HG03066 (cell line): ENCODE measurements at regions not wholly inside any gene's neighbourhood (a gene's known extent, or its start where the extent isn't known, plus 50 kb on each side); places are given as distances from the start of the nearest gene placed in this dataset.
"Not testable (repeated sequence)": the region's sequence is repeated elsewhere in the genome, so short reads cannot be mapped to it uniquely, and the experiment has no call there.

ENCODE experiments used
- ATAC-seq: cut with Tn5 transposase; IDR thresholded peaks from one replicate; pipeline ENCODE4 v1.9.1; 2021; ENCODE audit warnings: low read depth; ENCODE audit not compliant: unreplicated experiment

DNA sequence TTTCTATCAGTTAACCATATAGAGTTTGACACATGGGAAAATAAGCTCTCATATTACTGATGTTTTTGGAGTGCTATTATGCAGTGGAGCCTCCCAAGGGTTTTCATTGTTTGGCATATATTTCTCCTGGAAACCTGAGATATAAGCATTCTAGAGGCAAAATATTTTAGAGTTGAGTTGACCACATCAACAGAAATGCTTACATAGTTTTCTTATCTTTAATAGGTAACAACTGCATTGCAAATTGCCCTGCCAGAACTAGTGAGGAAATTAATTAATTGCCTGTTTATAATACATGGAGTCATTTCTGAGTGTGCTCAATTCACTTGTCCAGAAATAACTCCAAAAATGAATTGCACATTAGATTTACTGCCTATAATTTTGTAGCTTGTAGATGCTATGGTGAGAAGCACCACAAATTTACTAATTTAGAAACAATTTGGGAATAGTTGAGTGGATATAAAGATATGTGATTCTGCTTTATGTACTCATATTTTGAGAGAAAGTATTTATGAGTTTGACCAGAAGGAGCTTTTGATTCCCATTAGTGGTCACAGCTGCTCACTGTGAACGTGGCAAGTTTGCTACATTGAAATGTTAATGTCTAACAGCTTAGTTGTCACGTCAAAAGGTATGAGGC lies 288.7 kb downstream of the CD109 start:
- no peak for ATAC-seq

DNA sequence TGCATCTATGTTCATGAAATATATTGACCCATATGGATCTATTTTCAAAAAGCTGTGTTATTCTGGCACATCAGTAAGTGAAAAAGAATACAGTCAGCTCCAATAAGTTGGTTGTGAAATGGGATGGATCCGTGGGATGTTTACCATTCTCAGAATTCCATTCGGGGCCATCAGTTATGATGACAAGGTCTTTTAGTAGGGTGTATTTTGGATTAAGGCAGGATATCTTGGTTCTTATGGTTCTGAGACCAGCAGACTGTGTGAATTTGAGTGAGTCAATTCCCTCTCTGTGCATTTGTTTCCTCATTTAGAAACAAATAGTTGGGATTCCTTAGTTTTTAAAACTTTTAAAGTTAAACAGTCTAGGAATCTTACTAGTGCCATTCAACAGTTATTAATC lies 287.4 kb downstream of the CD109 start:
- ATAC-seq: no peak

DNA sequence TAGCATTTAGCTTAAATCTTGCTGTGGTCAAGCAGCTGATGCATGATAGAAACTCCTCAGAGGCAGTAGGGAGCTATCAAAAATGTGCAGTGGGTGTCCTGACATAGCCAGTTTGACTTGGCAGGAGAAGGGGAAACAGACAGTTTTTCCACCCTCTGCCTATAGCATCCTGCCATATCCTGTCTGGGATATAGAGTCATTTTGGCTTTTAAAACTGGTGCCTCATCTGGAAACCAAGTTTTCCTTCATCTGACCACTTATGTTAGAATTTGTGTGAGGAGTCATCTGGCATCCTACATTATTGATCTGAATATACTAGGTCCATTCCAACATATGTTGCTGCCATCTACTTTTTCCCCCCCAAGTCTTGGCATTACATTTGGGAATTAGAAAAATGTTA lies 284.1 kb downstream of the CD109 start:
- ATAC-seq: no peak

DNA sequence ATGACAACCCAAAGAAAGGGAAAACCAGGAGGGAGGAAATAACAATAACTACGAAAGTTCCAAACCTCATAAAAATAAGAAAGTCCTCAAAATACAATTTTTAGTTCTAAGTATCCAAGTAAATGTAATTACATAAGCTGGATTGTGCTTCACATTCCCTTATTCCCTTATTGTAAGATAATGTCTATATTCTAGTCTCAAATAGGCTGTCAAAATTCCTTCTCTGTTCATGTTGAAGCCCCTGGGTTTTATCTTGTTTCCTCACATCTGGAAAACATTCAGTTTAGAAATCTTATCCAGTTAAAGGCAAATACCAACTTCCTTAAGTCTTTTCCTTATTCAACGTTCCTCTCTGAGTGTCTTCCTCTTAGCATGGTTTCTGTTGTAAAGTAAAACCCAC lies 282.3 kb downstream of the CD109 start:
- no peak for ATAC-seq

DNA sequence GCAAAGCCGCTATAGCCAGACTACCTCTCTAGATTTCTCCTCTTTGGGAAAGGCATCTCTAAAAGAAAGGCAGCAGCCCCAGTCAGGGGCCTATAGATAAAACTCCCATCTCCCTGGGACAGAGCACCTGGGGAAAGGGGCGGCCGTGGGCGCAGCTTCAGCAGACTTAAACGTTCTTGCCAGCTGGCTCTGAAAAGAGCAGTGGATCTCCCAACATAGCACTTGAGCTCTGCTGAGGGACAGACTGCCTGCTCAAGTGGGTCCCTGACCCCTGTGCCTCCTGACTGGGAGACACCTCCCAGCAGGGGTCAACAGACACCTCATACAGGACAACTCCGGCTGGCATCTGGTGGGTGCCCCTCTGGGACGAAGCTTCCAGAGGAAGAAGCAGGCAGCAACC lies 276.5 kb downstream of the CD109 start:
- not testable (repeated sequence) for ATAC-seq

DNA sequence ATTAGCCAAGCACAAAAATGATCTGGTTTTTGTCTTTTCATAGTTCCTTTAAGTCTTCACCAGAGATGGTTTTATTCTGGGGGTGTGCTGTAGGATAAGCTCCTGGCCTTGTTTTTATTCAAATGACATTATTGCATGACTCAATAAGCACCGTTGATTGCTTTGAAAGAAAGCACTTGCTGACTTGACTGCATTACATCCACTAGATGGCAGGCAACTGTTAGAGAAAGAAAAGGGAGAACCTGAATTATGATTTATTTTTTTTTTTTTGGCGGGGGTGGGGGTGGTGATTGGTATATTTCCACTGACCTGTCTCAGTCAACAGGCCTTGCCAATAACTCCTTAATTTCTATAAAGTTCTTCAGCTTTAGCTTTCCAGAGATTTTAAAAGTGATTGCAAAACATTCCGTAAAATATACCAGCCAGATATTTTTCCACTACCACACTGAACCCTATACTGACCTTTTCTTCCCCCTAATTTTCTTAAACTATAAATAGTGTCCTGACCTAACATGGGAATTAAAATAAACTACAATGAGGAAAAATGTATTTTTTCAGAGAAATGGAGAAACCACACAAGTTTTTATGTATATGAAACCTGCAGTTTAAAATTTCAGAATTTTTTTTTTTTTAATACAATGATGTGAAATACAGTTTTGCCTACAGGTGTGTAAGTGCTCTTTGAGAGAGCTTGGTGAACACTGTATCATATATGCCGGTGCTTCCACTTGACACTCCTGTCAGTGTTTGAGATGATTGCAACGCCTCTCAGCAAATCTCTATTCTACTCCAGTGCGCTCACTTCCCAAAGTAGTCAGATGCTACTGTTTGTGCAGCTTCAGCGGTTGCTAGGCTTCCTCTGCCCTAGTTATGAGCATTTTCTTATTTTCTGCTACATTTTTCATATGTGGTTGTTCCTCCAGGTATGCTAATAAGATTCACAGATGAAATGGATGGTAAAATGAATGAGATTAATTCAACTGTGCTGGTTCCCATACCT lies 274.3 kb downstream of the CD109 start:
- no peak for ATAC-seq

DNA sequence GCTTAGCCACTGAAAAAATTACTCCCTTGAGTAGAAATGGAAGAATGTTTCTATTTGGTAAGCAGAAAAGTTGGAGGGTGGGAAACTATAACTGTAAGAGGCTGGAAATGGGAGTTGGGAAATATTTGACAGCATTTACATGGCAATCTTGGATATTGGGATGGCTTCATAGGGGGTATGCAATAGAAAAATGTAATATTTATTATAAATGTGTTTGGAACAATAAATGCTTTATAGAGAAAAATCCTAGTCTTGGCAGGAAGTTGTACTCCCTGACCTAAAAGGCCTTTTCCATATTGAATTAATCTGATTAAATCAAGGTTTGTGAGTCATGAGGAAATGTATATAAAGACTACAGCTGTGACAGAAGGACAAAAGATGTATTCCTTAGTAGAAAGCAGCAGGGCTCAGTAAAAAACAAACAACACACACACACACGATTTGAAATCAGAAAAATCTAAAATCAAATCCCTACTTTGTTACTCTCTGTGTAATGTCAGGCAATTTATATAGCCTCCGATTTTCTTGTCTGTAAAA lies 272.3 kb downstream of the CD109 start:
- ATAC-seq: no peak

DNA sequence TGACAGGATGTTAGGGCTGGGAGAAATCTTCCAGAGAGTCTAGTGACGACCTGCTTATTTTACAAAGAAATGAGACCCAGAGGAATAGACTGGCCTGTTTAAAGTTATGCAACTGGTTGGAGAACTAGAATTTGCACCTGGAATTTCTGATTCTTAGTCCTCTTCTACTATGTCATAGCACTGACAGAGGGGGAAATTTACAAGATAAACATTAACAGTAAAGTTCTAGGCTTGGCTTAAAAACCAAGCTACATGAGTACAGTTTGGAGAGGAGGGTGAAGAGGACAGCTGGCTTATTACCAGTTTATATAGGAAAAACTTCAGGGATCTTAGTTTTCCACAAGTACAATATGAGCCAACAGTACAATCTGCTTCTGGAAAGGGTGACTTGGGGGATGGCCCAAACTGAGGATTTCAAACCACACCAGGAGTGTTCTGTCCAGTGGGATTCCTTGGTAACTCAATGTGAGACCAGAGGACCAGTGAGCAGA lies 269.6 kb downstream of the CD109 start:
- no peak for ATAC-seq

DNA sequence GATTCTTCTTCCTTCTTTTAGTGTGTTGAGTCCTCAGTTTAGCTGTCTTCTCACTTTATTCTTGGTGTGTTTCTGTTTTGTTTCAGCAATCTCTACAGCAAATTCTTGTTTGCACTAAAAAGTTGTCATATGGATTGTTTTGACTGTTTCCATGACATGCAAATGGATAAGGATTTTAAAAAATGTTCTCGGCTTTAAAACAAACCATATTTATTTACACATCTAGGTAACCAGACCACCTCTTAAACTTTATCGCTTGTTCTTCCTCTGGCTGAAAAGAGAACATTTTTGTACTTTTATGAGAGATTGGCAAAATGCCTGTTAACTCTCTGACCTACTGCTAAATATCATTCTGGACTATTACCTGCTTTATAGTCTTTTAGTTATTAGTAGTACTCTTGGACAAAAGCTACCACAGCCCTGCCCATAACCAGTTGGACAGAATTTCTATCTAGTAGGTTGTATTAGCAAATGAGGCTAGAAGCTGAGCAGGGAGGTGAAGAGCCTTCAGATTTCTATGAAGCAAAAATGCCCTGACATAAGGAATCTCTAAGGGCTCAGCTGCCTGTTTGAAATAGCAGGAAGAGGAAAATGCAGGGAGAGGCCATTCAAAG lies 268.3 kb downstream of the CD109 start:
- no peak for ATAC-seq

DNA sequence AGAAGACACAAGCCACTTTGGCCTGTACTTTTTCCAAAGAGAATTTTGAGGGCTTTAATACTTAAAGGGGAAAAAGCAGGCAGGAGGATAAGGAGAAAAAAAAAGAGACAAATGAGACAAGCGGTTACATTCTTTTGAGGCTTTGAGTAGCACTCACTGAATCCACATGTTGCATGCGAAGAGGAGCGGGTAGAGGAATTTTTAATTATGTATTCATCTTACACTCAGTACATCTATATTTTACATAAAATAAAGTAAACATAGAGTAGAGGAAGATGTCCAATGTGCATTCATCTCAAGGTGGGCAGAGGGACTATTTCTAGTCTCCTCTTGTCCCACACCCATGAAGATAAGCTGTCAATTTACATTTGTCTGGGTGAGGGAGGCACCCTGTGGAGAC lies 266.9 kb downstream of the CD109 start:
- ATAC-seq: no peak

DNA sequence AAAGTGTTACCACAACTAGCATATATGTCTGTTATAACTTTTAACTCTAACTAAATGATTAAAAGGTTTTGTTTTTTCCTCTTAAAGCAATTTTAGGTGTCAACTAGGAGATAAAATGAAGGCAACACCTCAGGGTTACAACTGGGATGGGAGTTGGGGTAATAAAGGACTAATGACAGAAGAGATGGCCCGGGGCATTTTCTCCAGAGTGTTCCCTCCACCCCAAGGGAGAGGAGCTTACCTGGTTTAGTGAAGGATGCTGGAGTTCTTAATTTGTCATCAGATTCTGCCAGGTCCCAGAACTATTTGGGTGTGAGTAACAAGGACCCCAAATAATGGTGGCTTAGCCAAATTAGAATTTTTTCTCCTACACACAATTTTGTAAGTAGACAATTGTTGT lies 260.3 kb downstream of the CD109 start:
- ATAC-seq: no peak

DNA sequence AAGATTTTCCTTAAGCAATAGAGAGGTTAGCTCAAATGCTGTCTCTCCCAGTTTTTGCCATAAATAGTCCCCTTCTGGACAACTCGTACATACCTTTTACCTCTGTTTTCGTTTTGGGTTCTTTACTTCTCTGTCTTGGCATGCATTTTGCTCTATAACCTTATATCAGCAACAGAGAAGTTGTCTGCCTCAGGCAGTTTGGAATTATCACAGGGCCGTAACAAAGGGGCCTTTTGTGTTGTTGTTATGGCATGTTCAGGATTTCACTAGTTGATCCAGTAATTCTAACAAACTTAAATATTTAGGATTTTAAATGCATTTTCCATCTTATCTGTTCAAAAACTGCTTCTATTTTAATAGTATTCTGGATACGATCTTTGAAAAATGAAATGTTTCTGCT lies 259.8 kb downstream of the CD109 start:
- ATAC-seq: no peak

DNA sequence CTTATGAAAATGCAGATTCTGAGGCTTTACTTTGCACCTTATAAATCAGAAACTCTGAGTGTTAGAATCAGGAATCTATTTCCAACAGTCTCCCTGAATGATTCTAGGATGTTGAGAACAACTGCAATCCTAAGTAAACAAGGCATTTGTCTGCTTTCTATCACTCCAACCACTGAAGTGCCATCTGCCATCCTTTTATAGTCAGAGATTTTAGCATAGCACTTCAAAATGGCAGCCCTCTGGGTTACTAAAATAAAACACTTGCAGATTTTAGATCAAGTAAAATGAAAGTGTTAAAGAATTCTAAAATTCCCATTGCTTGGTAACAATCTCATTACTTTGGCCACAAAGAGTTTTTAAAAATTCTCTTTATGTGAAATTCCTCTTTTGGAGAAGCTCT lies 258.9 kb downstream of the CD109 start:
- ATAC-seq: no peak

DNA sequence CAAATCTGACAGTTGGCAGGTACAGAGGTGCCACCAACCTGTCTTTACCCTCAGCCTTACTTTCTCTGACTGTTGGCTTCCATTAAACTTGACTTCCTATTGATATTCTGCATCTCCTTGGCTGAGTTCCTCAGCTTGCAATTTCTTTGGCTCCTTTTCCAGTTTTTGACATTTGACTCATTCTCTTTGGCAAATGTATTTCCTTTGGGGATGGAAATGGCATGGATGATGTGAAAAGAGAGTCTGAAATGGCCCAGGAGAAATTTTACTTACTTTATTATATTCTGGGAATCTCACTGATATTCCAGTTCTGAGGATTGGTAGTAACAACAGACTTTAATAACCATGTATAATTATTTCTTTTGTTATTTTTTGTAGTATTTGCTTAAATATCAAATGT lies 255.2 kb downstream of the CD109 start:
- ATAC-seq: no peak

DNA sequence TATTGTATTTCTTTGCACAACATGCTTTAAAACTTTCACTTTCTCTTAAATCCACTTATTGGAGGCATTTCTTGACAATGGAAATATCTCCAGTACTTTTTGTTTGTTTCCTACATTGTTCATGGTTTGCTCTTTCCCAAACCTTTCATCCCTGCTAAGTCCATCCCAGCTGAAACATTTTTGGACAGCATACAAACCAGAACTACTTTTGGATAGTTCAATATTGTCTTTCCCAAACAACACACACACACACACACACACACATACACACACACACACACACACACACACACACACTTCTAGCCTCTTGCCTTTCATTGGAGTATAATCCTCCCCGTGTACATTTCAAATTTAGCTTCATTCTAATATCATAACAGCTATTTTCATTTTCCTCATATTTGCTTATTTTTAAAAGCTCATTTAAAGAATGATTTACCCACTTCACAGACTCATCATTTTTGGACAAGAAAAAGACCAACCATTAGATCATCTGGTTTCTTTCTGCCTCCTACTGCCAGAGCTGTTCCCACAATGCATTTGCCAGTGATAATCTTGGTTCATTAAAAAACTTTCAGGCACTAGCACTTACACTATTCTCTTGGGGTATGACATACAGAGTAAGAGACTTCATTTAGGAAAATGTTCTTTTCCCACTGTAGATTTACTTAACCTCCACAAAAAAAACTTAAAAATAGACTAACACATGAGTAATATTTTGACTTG lies 248.1 kb downstream of the CD109 start:
- ATAC-seq: no peak

DNA sequence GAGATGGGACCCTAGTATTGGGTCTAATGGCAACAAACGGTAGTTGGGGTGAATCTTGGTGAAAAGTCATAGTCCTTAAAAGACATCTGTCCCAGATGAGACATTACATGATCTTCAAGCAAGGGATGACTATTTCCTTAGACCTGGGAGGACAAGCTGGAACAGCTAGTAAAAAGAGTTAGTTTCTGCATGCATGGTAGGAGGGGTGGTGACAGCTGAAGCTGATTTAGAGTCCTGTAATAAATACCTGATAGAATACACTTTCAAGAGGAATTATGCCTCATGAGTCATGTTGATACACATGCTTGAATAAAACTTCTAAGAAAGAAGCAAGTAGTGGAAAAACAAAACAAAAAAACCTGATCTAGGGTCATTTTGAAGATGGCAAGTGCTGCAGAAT lies 247.4 kb downstream of the CD109 start:
- ATAC-seq: no peak

DNA sequence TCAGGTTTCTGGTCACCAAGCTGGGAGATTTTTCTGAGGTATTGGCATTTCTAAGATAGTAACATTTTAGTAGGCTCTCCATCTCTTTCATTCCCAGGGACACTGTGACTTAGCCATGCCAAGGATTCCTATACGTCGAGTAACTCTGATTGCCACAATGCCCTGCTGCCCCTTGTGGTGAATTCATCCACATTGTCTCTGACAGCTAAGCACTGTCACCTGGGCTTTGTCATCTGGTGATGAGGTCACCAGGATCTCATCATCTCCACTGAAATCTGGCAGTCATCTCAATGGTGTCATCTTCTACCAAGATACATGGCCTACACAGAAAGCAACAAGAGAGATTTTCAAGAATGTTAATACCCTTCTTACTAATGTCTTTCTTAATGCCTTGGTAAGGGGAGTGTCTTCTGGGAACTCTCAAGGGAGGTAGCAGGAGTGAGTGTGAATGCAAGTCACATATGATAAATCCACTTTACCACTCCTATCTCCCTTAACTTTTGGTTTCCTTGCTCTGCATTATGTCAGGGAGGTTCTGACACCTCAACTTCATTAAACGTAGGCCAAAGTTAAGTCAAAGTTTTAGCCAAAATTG lies 246.7 kb downstream of the CD109 start:
- ATAC-seq: no peak

DNA sequence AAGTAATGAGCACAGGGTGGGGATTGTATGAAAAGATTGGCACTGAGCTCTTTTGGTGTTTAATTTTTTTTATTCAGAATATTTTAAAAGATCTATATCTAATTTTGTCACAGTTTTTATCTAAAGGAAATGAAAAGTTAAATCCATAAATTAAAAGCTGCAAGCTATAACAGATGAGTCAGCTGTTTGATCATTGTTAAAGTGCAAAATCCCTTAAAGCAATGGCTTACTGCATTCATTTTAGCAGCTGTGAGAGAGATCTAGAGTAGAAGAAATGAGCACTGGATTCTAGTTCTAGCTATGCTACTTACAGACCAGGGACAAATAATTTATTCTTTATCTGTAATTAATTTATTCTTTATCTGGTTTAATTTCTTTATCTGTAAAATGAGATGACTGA lies 245.9 kb downstream of the CD109 start:
- ATAC-seq: no peak

DNA sequence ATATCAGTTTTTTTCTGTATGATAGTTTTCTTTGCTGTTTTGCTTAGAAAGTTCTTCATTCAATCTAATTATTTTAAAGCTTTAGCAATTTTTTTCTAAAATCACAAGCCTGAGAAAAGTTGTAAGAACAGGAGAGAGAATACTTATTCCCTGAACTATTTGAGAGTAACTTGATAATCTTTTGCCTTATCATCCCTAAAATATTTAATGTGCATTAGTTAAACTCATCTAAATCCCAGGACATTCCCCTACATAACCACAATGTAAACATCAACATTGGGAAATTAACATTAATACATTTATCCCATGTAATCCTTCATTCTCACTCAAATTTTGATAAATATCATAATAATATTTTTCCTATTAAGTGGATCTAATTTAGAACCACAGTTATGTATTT lies 241.8 kb downstream of the CD109 start:
- ATAC-seq: no peak

DNA sequence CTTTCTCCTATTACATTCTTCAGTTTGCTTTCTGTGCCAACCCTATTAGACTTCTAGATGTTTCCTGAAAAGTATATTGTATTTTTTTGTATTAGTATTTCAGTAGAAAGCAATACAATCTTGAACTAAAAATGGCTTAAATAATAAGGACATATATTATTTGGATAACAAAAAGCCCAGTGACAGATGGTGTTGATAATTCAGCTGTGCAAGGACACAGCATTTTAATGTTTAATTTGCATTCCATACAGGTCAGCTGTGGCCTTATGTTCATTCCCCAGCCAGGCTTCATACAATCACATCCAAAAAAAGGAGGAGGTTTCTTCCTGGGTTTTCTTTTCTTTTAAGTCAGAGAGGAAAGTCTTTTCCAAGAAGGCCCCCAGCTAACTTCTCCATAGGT lies 236.9 kb downstream of the CD109 start:
- ATAC-seq: no peak
